GM19025 (cell line): ENCODE measurements at regions not wholly inside any gene's neighbourhood (a gene's known extent, or its start where the extent isn't known, plus 50 kb on each side); places are given as distances from the start of the nearest gene placed in this dataset.

Experiments used
- ATAC-seq: cut with Tn5 transposase; IDR thresholded peaks from one replicate; pipeline ENCODE4 v1.9.1; 2021; ENCODE audit warnings: mild to moderate bottlenecking, low read depth, moderate library complexity; ENCODE audit not compliant: unreplicated experiment

- peak; percentile 72 for ATAC-seq
Measured at GRCh38 chr4:123304151-123304964, 92.2 kb upstream of the SPRY1 start.

- ATAC-seq = no peak
Measured at GRCh38 chr4:123305736-123306135, 90.9 kb upstream of the SPRY1 start.

GRCh38 chr4:123306769-123307168 lies 89.8 kb upstream of the SPRY1 start:
- no peak for ATAC-seq

DNA sequence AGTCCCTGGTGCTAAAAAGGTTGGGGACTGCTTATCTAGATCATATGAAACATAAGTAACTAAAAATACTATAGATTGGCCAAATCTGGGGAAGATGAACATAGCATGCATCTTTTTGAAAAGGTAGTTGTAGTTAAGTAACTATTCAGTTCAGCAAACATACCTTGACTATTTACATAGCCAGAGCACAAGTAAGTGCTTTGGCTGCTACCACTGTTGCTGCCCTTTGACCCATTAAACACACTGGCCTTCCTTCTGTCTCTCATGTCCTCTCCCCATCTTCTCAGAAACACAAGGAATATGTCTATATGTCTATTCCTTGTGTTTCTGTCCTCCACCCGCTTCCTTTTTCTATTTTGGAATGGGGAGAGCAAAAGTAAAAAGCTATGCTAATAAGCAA lies 87.9 kb upstream of the SPRY1 start:
- no peak for ATAC-seq

GRCh38 chr4:123312116-123312515 lies 84.5 kb upstream of the SPRY1 start:
- no peak for ATAC-seq

GRCh38 chr4:123312951-123313592 lies 83.5 kb upstream of the SPRY1 start:
- ATAC-seq = no peak

GRCh38 chr4:123315617-123316016 lies 81.0 kb upstream of the SPRY1 start:
- ATAC-seq = no peak

DNA sequence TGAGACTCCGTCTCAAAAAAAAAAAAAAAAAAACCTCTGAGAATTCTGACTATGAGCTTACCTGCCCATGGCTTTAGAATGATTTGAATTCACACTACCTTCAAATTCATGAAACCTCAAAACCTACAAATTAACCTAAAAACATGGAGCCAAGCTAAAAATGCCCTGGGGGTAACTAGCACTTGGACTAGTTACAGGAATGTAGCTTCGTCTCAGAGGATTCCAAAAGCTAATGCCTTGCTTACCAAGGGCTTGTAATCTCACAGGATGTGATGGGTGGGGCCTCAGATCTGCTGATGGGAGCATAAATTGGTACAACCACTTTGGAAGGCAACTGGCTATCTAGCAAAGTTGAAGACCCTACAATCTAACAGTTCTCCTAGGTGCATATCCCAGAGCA lies 79.4 kb upstream of the SPRY1 start:
- no peak for ATAC-seq

GRCh38 chr4:123319639-123320038 lies 77.0 kb upstream of the SPRY1 start:
- ATAC-seq = no peak

DNA sequence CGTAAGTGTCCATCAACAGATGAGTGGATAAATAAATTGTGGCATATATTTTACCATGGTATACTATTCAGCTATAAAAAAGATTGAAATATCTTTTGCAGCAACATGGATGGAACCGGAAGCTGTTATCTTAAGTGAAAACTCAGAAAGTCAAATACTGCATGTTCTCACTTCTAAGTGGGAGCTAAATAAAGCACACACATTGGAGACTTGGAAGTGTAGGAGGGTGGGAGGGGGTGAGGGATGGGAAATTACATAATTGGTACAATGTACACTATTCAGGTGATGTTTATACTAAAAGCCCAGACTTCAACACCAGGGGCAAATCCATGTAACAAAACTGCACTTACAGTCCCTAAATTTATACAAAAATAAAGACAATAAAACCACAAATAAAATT lies 72.6 kb upstream of the SPRY1 start:
- no peak for ATAC-seq

DNA sequence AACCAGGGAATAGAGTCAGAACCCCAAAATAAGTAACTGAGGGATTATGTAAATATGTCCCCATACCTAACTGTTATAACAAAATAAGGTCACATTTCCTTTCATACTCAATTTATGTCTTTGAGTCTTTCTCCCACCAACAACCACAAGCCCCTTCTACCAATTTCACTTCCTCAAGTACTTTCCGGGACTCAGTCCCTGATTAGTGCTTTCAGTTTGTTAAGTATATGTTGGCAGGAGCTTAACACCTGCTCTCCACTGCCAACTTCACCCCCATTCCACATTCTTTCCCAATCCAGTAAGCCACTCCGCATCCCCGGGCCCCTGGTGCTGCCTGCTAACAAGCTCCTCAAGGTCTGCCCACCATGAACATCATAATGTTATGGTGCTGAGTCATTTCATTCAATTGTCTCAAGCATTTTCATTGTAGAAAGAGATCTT lies 71.3 kb upstream of the SPRY1 start:
- ATAC-seq = peak; percentile 96

GRCh38 chr4:123327346-123327745 lies 69.2 kb upstream of the SPRY1 start:
- no peak for ATAC-seq

DNA sequence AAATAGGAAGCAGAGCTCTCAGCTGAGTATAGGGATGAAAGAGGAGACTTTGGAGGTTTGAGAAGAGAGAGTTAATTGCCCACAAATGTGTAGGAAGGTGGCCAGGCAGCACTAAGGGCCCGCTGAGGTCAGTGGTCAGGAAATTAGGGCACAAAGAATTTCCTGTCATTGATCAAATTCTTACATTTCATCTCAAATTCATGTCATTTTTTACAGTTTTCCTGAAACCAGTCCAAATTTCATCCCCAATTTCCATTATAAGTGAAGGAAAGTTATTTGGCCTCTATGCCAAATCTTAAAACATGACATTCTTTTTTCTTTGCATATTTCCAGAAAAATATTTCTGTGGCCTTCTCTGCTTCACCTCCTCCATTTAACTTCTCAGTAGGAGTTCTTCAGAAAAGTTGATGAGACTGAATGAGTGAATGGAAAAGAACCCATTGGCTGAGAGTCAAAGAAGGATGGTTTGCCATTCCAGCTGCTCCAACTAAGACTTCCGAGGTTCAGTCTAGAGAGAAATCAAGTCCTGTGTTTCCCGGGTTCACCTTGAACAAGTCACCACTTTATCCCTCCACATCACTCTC lies 68.7 kb upstream of the SPRY1 start:
- ATAC-seq = no peak

GRCh38 chr4:123338715-123339114 lies 57.9 kb upstream of the SPRY1 start:
- ATAC-seq = no peak

- no peak for ATAC-seq
Measured at GRCh38 chr4:123339507-123340380, 56.9 kb upstream of the SPRY1 start.

GRCh38 chr4:123340381-123340701 lies 56.3 kb upstream of the SPRY1 start:
- no peak for ATAC-seq

DNA sequence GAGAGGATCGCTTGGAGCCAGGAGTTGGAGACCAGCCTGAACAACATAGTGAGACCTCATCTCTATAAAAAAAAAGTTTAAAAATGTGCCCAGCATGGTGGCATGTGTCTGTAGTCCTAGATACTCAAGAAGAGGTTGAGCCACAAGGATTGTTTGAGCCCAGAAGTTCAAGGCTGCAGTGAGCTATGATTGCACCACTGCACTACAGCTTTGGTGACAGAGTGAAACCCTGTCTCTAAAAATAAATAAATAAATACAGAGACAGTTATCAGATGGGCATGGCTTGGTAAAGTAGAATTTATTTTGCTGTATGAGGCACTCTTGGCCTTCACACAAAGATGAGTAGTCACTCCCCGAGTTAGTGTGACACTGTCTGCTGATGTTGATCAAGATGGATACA lies 54.1 kb upstream of the SPRY1 start:
- no peak for ATAC-seq

GRCh38 chr4:123343400-123344041 lies 53.1 kb upstream of the SPRY1 start:
- no peak for ATAC-seq

- peak; percentile 33 for ATAC-seq
Measured at GRCh38 chr4:123345137-123345934, 51.3 kb upstream of the SPRY1 start.

DNA sequence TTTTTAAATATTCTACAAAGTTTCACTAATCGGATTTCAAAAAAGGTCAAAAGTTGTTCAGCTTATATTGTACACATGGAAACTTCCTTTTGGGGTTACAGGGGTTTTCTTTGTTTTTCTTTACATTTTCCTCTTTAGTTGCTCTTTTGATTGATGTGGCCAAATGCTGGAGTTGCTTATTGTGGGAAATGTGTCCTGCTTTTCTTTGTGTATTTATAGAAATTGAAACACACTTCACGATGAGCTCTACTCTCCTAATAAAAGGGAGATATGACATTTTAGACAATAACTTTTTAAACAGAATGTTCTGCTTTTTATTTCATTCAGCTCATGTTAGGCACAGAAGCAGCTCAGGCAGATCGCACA lies 50.7 kb upstream of the SPRY1 start:
- ATAC-seq = no peak
